Smooth muscle cell (in vitro differentiated cells): ENCODE measurements at regions not wholly inside any gene's neighbourhood (a gene's known extent, or its start where the extent isn't known, plus 50 kb on each side); places are given as distances from the start of the nearest gene placed in this dataset.

ENCODE experiments used
- DNase-seq: peaks from one replicate; lab custom pipeline; 2025; ENCODE audit not compliant: unreplicated experiment; lab: John Stamatoyannopoulos, UW
- H2AFZ ChIP-seq: fragments of 200-600 bp; sonication (generic); 2 replicates; pipeline ENCODE4 v1.6.0; 2016; ENCODE audit warnings: antibody characterized with exemption, low read depth, mild to moderate bottlenecking
- H3F3A ChIP-seq: fragments of 200-600 bp; sonication (generic); 2 replicates; pipeline ENCODE4 v1.6.0; 2017; ENCODE audit warnings: antibody characterized with exemption, low read depth
- H3K27ac ChIP-seq: fragments of 200-600 bp; sonication (generic); 2 replicates; pipeline ENCODE4 v1.5.1; 2016; ENCODE audit warnings: low read depth, mild to moderate bottlenecking
- H3K27me3 ChIP-seq: fragments of 200-600 bp; sonication (generic); 2 replicates; pipeline ENCODE4 v1.6.1; 2016; ENCODE audit warnings: low read depth, mild to moderate bottlenecking
- H3K36me3 ChIP-seq: fragments of 200-600 bp; sonication (generic); 2 replicates; pipeline ENCODE4 v1.5.1; 2016; ENCODE audit warnings: low read depth
- H3K4me1 ChIP-seq: fragments of 200-600 bp; sonication (generic); 2 replicates; pipeline ENCODE4 v1.5.1; 2016; ENCODE audit warnings: low read depth
- H3K4me2 ChIP-seq: fragments of 200-600 bp; sonication (generic); 2 replicates; pipeline ENCODE4 v1.6.0; 2016; ENCODE audit warnings: mild to moderate bottlenecking
- H3K4me3 ChIP-seq: fragments of 200-600 bp; sonication (generic); 2 replicates; pipeline ENCODE4 v1.5.1; 2016; ENCODE audit warnings: mild to moderate bottlenecking
- H3K79me2 ChIP-seq: fragments of 200-600 bp; sonication (generic); 2 replicates; pipeline ENCODE4 v1.6.0; 2016; ENCODE audit warnings: low read depth, mild to moderate bottlenecking
- H3K9ac ChIP-seq: fragments of 200-600 bp; sonication (generic); 2 replicates; pipeline ENCODE4 v1.6.0; 2016; ENCODE audit warnings: low read depth
- H3K9me3 ChIP-seq: fragments of 200-600 bp; sonication (generic); replicated peaks from 2 replicates; pipeline ENCODE4 v1.5.1; 2016; ENCODE audit warnings: low read depth
- H4K20me1 ChIP-seq: fragments of 200-600 bp; sonication (generic); 2 replicates; pipeline ENCODE4 v1.6.0; 2016; ENCODE audit warnings: low read depth
- WGBS: methylation state at CpG from one replicate; pipeline ENCODE4 v1.1.7; 2016; ENCODE audit warnings: low lambda C conversion rate; 5-methylcytosine and 5-hydroxymethylcytosine counted together
- TF ChIP-seq, protein P1 (sequence below): fragments of 200-600 bp; sonication (generic); IDR thresholded peaks from 2 replicates; pipeline ENCODE4 v1.5.1; 2017; ENCODE audit warnings: borderline replicate concordance, mild to moderate bottlenecking, antibody characterized with exemption; ENCODE audit not compliant: insufficient read depth, poor library complexity, severe bottlenecking

DNA sequence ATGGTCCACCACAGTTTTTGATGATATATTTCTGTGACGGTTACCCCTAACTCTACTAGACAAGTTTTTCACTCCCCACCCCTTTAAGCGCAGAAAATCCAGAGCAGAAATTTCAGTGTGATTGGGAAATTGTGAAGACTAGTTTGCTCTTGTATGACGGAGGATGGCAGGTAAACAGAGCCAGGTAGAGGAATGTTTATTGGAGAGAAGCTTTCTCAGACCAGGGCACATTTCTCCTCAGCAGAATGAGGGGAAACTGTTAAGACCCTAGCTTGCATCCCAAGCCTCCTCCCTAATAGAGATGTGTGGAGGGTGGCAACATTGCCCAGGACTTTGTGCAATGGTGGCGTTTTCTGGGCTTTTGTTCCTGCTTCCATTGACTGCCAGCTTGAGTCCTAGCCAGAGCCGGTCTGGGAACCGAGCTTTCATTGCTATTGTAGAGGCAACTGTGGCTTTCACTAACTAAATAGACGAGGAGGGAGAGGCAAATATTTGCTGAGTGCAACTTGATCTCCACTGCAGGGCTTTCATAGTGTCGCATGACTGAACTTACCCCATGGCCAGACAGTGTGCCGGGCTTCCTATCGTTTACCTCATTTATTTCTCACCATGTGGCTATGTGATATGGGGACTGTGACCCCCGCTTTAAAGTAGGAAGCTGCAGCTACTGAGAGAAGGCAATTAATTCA lies 159.6 kb upstream of the MPHOSPH6 start:
- H3K79me2 ChIP-seq: no peaks in the 10 kb centered on the region
- H3K9ac ChIP-seq: no peak overlapping the region
- TF ChIP-seq, protein P1, sequence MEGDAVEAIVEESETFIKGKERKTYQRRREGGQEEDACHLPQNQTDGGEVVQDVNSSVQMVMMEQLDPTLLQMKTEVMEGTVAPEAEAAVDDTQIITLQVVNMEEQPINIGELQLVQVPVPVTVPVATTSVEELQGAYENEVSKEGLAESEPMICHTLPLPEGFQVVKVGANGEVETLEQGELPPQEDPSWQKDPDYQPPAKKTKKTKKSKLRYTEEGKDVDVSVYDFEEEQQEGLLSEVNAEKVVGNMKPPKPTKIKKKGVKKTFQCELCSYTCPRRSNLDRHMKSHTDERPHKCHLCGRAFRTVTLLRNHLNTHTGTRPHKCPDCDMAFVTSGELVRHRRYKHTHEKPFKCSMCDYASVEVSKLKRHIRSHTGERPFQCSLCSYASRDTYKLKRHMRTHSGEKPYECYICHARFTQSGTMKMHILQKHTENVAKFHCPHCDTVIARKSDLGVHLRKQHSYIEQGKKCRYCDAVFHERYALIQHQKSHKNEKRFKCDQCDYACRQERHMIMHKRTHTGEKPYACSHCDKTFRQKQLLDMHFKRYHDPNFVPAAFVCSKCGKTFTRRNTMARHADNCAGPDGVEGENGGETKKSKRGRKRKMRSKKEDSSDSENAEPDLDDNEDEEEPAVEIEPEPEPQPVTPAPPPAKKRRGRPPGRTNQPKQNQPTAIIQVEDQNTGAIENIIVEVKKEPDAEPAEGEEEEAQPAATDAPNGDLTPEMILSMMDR: no peak
- no peaks in the 10 kb centered on the region for H3K9me3 ChIP-seq
- H3K27ac ChIP-seq: no peak overlapping the region
- H3K4me1 ChIP-seq: no peaks in the 10 kb centered on the region
- WGBS: 86% methylated on average over 11 of the region's 11 CpGs
- H3K4me2 ChIP-seq: no peak overlapping the region
- no peaks in the 10 kb centered on the region for H3K36me3 ChIP-seq
- H2AFZ ChIP-seq: no peak overlapping the region
- no peak overlapping the region for H3K4me3 ChIP-seq
- H3K27me3 ChIP-seq: peaks cover 37% of the 10 kb centered on the region
- no peaks in the 10 kb centered on the region for H3F3A ChIP-seq
- no peak for DNase-seq
- H4K20me1 ChIP-seq: no peaks in the 10 kb centered on the region

- H3K4me3 ChIP-seq: no peak overlapping the region
- H3K36me3 ChIP-seq: no peaks in the 10 kb centered on the region
- H3K27ac ChIP-seq: no peak overlapping the region
- peaks cover 37% of the 10 kb centered on the region for H3K27me3 ChIP-seq
- H4K20me1 ChIP-seq: no peaks in the 10 kb centered on the region
- H2AFZ ChIP-seq: no peak overlapping the region
- WGBS: 82% methylated on average over 5 of the region's 5 CpGs
- no peak overlapping the region for H3K4me2 ChIP-seq
- TF ChIP-seq, protein P1: no peak
- DNase-seq: no peak
- no peaks in the 10 kb centered on the region for H3K79me2 ChIP-seq
- H3K9me3 ChIP-seq: no peaks in the 10 kb centered on the region
- H3F3A ChIP-seq: no peaks in the 10 kb centered on the region
- no peaks in the 10 kb centered on the region for H3K4me1 ChIP-seq
- no peak overlapping the region for H3K9ac ChIP-seq
These were observed 159.0 kb upstream of the MPHOSPH6 start for GRCh38 chr16:82328881-82329469.

- H3K27ac ChIP-seq: no peak overlapping the region
- H3K36me3 ChIP-seq: no peaks in the 10 kb centered on the region
- no peaks in the 10 kb centered on the region for H3K4me1 ChIP-seq
- H3K27me3 ChIP-seq: peaks cover 21% of the 10 kb centered on the region
- H3K79me2 ChIP-seq: no peaks in the 10 kb centered on the region
- 92% methylated on average over 2 of the region's 2 CpGs for WGBS
- no peaks in the 10 kb centered on the region for H4K20me1 ChIP-seq
- H3K4me2 ChIP-seq: no peak overlapping the region
- TF ChIP-seq, protein P1: no peak
- no peaks in the 10 kb centered on the region for H3F3A ChIP-seq
- H2AFZ ChIP-seq: no peak overlapping the region
- DNase-seq: no peak
- H3K4me3 ChIP-seq: no peak overlapping the region
- H3K9me3 ChIP-seq: peaks cover 6% of the 10 kb centered on the region
- no peak overlapping the region for H3K9ac ChIP-seq
These were observed 153.1 kb upstream of the MPHOSPH6 start for GRCh38 chr16:82323171-82323570.

DNA sequence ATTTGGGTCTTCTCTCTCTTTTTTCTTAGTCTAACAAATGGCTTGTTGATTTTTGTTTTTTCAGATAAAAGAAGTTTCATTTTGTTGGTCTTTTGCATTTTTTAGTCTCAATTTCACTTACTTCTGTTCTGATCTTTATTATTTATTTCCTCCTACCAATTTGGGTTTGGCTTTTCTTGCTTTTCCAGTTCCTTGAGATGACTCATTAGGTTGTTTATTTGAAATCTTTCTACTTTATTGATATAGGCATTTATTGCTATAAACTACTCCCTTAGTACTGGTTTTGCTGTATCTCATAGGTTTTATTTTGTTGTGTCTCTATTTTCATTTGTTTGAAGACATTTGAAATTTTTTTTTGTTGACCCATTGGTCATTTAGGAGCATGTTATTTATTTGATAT lies 152.2 kb upstream of the MPHOSPH6 start:
- peaks cover 6% of the 10 kb centered on the region for H3K9me3 ChIP-seq
- H3K9ac ChIP-seq: no peak overlapping the region
- TF ChIP-seq, protein P1: no peak
- no peaks in the 10 kb centered on the region for H3K36me3 ChIP-seq
- no peak for DNase-seq
- H3K27me3 ChIP-seq: peaks cover 12% of the 10 kb centered on the region
- H3K4me2 ChIP-seq: no peak overlapping the region
- no peaks in the 10 kb centered on the region for H3F3A ChIP-seq
- no peaks in the 10 kb centered on the region for H3K4me1 ChIP-seq
- H3K4me3 ChIP-seq: no peak overlapping the region
- no peaks in the 10 kb centered on the region for H3K79me2 ChIP-seq
- H4K20me1 ChIP-seq: no peaks in the 10 kb centered on the region
- no peak overlapping the region for H3K27ac ChIP-seq
- no peak overlapping the region for H2AFZ ChIP-seq
